ENCODE measurements at regions not wholly inside any gene's neighbourhood (a gene's known extent, or its start where the extent isn't known, plus 50 kb on each side); places are given as distances from the start of the nearest gene placed in this dataset.

DNA sequence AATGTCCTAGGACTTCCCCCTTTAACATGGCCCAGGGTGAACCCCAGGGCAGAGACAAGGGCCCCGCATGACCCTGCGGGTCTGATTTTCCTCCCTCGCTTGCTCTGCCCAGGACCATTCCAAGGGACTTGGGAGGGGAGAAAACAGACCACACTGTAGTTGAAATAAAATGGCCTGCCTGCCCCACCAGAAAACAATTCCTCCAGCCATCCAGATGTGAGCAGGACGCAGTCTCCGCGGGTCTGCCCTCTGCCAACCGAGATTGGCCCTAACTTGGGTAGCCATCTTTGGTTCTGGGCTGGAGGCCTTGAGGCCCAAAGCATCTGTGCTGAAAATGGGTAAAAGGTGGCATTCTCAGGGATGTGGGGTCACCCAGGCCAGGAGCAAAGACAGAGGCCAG lies 75.5 kb downstream of the RFLNA start:
- Histone ChIP-seq H4K20me1 (ENCODE audit: control insufficient read depth, insufficient read depth) (no peaks in the 10 kb centered on the region), H3K4me3 (no peak overlapping the region), H3K4me2 (ENCODE audit: control insufficient read depth, insufficient read depth) (no peak overlapping the region), H3K27me3 (replicated peaks in 1 of 2; ENCODE audit: control insufficient read depth in 2 of 2, insufficient read depth in 2 of 2, low read length in 1 of 2) (no peaks in the 10 kb centered on the region), H3K9me3 (replicated peaks; ENCODE audit: control insufficient read depth, insufficient read depth, low read length) (no peaks in the 10 kb centered on the region), H2AFZ (ENCODE audit: control insufficient read depth, low read depth, low read length) (no peak overlapping the region), H3K27ac (ENCODE audit: control insufficient read depth, insufficient read depth) (no peak overlapping the region), H3K79me2 (ENCODE audit: control insufficient read depth, insufficient read depth, low read length) (no peaks in the 10 kb centered on the region), H3K4me1 (ENCODE audit: control insufficient read depth, insufficient read depth, low read length) (no peaks in the 10 kb centered on the region), H3K36me3 (ENCODE audit: control insufficient read depth in 2 of 2, insufficient read depth in 2 of 2, low read length in 1 of 2) (peaks cover 0 to 16% of the 10 kb centered on the region in 2 experiments; a peak in 3 of 4 replicates), H3K9ac (ENCODE audit: control insufficient read depth, insufficient read depth, low read length) (no peak overlapping the region)
- TF ChIP-seq POLR2A (IDR thresholded peaks at IDR 0.05; ENCODE audit: low read depth, low read length) = no peak
- TF ChIP-seq ESRRA (IDR thresholded peaks at IDR 0.05; ENCODE audit: low read length) = no peak
- TF ChIP-seq, protein P1, sequence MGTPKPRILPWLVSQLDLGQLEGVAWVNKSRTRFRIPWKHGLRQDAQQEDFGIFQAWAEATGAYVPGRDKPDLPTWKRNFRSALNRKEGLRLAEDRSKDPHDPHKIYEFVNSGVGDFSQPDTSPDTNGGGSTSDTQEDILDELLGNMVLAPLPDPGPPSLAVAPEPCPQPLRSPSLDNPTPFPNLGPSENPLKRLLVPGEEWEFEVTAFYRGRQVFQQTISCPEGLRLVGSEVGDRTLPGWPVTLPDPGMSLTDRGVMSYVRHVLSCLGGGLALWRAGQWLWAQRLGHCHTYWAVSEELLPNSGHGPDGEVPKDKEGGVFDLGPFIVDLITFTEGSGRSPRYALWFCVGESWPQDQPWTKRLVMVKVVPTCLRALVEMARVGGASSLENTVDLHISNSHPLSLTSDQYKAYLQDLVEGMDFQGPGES (IDR thresholded peaks at IDR 0.05) = no peak
- no peak for TF ChIP-seq CBX3 (IDR thresholded peaks at IDR 0.05; ENCODE audit: borderline replicate concordance, low read depth)
- no peak for TF ChIP-seq NFYA (IDR thresholded peaks at IDR 0.05; ENCODE audit: borderline replicate concordance, low read depth, low read length)
- TF ChIP-seq MTA3 (IDR thresholded peaks at IDR 0.05; ENCODE audit: borderline replicate concordance, low read length) = no peak
- no peak for TF ChIP-seq STAT3 (IDR thresholded peaks at IDR 0.05; ENCODE audit: low read depth, low read length)
- TF ChIP-seq, protein P2, sequence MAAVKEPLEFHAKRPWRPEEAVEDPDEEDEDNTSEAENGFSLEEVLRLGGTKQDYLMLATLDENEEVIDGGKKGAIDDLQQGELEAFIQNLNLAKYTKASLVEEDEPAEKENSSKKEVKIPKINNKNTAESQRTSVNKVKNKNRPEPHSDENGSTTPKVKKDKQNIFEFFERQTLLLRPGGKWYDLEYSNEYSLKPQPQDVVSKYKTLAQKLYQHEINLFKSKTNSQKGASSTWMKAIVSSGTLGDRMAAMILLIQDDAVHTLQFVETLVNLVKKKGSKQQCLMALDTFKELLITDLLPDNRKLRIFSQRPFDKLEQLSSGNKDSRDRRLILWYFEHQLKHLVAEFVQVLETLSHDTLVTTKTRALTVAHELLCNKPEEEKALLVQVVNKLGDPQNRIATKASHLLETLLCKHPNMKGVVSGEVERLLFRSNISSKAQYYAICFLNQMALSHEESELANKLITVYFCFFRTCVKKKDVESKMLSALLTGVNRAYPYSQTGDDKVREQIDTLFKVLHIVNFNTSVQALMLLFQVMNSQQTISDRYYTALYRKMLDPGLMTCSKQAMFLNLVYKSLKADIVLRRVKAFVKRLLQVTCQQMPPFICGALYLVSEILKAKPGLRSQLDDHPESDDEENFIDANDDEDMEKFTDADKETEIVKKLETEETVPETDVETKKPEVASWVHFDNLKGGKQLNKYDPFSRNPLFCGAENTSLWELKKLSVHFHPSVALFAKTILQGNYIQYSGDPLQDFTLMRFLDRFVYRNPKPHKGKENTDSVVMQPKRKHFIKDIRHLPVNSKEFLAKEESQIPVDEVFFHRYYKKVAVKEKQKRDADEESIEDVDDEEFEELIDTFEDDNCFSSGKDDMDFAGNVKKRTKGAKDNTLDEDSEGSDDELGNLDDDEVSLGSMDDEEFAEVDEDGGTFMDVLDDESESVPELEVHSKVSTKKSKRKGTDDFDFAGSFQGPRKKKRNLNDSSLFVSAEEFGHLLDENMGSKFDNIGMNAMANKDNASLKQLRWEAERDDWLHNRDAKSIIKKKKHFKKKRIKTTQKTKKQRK (IDR thresholded peaks at IDR 0.05; ENCODE audit: low read depth, low read length) = no peak
- TF ChIP-seq SMAD5 (IDR thresholded peaks at IDR 0.05; ENCODE audit: low read depth) = no peak
- TF ChIP-seq, protein P3, sequence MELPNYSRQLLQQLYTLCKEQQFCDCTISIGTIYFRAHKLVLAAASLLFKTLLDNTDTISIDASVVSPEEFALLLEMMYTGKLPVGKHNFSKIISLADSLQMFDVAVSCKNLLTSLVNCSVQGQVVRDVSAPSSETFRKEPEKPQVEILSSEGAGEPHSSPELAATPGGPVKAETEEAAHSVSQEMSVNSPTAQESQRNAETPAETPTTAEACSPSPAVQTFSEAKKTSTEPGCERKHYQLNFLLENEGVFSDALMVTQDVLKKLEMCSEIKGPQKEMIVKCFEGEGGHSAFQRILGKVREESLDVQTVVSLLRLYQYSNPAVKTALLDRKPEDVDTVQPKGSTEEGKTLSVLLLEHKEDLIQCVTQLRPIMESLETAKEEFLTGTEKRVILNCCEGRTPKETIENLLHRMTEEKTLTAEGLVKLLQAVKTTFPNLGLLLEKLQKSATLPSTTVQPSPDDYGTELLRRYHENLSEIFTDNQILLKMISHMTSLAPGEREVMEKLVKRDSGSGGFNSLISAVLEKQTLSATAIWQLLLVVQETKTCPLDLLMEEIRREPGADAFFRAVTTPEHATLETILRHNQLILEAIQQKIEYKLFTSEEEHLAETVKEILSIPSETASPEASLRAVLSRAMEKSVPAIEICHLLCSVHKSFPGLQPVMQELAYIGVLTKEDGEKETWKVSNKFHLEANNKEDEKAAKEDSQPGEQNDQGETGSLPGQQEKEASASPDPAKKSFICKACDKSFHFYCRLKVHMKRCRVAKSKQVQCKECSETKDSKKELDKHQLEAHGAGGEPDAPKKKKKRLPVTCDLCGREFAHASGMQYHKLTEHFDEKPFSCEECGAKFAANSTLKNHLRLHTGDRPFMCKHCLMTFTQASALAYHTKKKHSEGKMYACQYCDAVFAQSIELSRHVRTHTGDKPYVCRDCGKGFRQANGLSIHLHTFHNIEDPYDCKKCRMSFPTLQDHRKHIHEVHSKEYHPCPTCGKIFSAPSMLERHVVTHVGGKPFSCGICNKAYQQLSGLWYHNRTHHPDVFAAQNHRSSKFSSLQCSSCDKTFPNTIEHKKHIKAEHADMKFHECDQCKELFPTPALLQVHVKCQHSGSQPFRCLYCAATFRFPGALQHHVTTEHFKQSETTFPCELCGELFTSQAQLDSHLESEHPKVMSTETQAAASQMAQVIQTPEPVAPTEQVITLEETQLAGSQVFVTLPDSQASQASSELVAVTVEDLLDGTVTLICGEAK (IDR thresholded peaks at IDR 0.05; ENCODE audit: borderline replicate concordance) = no peak
- no peak for TF ChIP-seq MTA2 (IDR thresholded peaks at IDR 0.05; ENCODE audit: low read depth)
- no peak for TF ChIP-seq RCOR1 (conservative IDR thresholded peaks at IDR 0.05; ENCODE audit: low read depth, low read length)
- no peak for TF ChIP-seq GATAD2B (conservative IDR thresholded peaks at IDR 0.05; ENCODE audit: low read depth)
- no peak for TF ChIP-seq KDM1A (IDR thresholded peaks at IDR 0.05; ENCODE audit: borderline replicate concordance)
- TF ChIP-seq SIX5 (IDR thresholded peaks at IDR 0.05; ENCODE audit: low read depth, low read length, severe bottlenecking) = no peak
- TF ChIP-seq RFX5 (IDR thresholded peaks at IDR 0.05; ENCODE audit: low read depth, low read length) = no peak
- TF ChIP-seq ZSCAN29 (IDR thresholded peaks at IDR 0.05) = no peak
- TF ChIP-seq SMAD1 (IDR thresholded peaks at IDR 0.05; ENCODE audit: low read depth, partially characterized antibody) = no peak
- TF ChIP-seq SP1 (IDR thresholded peaks at IDR 0.05; ENCODE audit: low read depth, low read length) = no peak
- TF ChIP-seq MXI1 (IDR thresholded peaks at IDR 0.05; ENCODE audit: low read depth, low read length) = no peak
- DNase-seq (ENCODE audit: low read depth, low spot score) = no peak
- ChIA-PET POLR2A (no interaction called here), CTCF (no interaction called here), SMC1A (ENCODE audit: uncharacterized antibody, unreplicated experiment) (no interaction called here), RAD21 (ENCODE audit: unreplicated experiment) (no interaction called here)
- no peak for ATAC-seq
- no peak for FAIRE-seq
- intact Hi-C loops (cut with micrococcal nuclease; ENCODE audit: unreplicated experiment) = no loop called here
- no TSS peak for BruUV-seq (replicated peaks)
- 99% methylated on average over 7 of the region's 7 CpGs for WGBS (ENCODE audit: insufficient coverage, insufficient replicate concordance, low lambda C conversion rate, missing lambda C conversion rate)
- in situ Hi-C loops (cut with MboI) = loop anchor here (25.0 kb wide), 1 partner anchor 392 kb away; no protein-coding TSS in a partner anchor

Data from GM12878 (cell line).